ENCODE measurements at regions not wholly inside any gene's neighbourhood (a gene's known extent, or its start where the extent isn't known, plus 50 kb on each side); places are given as distances from the start of the nearest gene placed in this dataset.

DNA sequence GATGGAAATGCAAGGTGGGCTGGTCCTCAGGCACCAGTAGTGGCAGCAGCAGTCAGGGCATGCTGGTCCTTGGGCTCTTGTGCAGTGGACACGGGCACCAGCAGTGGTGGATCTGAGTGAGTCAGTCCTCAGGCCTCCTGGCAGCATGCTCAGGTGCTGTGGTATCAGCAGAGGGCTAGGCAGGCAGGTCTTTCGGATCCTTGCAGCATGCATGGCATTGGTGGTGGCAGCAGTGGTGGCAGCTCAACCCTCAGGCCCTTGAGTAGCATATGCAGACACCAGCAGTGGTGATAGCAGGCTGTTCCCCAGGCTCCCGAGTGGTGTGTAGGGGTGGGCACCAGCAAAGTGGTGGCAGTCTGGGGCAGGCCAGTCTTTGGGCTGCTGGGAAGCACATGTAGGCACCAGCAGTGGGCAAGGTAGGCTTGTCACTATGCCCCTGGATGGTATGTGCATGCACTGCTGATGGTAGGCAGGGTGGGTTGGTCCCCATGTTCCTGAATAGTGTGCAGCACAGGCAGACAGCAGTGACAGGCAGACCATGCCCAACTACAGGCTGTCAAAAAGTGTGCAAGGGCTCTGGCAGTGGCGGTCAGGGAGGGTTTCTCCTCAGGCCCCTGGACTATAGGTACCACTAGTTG lies 606.0 kb downstream of the ADCYAP1 start:
- TF ChIP-seq, protein P1, sequence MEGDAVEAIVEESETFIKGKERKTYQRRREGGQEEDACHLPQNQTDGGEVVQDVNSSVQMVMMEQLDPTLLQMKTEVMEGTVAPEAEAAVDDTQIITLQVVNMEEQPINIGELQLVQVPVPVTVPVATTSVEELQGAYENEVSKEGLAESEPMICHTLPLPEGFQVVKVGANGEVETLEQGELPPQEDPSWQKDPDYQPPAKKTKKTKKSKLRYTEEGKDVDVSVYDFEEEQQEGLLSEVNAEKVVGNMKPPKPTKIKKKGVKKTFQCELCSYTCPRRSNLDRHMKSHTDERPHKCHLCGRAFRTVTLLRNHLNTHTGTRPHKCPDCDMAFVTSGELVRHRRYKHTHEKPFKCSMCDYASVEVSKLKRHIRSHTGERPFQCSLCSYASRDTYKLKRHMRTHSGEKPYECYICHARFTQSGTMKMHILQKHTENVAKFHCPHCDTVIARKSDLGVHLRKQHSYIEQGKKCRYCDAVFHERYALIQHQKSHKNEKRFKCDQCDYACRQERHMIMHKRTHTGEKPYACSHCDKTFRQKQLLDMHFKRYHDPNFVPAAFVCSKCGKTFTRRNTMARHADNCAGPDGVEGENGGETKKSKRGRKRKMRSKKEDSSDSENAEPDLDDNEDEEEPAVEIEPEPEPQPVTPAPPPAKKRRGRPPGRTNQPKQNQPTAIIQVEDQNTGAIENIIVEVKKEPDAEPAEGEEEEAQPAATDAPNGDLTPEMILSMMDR (IDR thresholded peaks at IDR 0.05), result no peak
- no peak for TF ChIP-seq POLR2A (IDR thresholded peaks at IDR 0.05)

Data from stomach (tissue), 4 donors.